ENCODE measurements at regions not wholly inside any gene's neighbourhood (a gene's known extent, or its start where the extent isn't known, plus 50 kb on each side); places are given as distances from the start of the nearest gene placed in this dataset.

GRCh38 chr3:140832883-140833282, 108.8 kb upstream of the SLC25A36 start:
- Histone ChIP-seq H4K8ac (ENCODE audit: low read length) (no peak overlapping the region), H3K36me3 (ENCODE audit: control insufficient read depth in 1 of 2, insufficient read depth in 2 of 2, low read depth in 1 of 2, low read length in 2 of 2) (no peaks in the 10 kb centered on the region), H2AK5ac (ENCODE audit: low read length, severe bottlenecking) (no peak overlapping the region), H2BK120ac (ENCODE audit: low read depth, low read length) (no peak overlapping the region), H3K4me1 (ENCODE audit: control insufficient read depth, insufficient read depth, low read depth, low read length) (no peaks in the 10 kb centered on the region), H3K9me3 (ENCODE audit: control insufficient read depth, low read length) (no peaks in the 10 kb centered on the region), H3K23ac (ENCODE audit: low read length in 2 of 2) (no peak overlapping the region), H2BK15ac (ENCODE audit: low read depth, poor library complexity, severe bottlenecking) (no peak overlapping the region), H3K27ac (ENCODE audit: low read length, poor library complexity, severe bottlenecking) (no peak overlapping the region), H4K91ac (ENCODE audit: low read length) (no peak overlapping the region), H2BK5ac (ENCODE audit: low read depth, low read length, poor library complexity, severe bottlenecking) (no peak overlapping the region), H3K79me1 (replicated peaks; ENCODE audit: low read length, poor library complexity, severe bottlenecking) (no peaks in the 10 kb centered on the region), H3K4me3 (ENCODE audit: insufficient read depth in 1 of 2, low read depth in 1 of 2, low read length in 2 of 2) (no peak overlapping the region), H3K27me3 (ENCODE audit: control insufficient read depth in 1 of 2, insufficient read depth in 1 of 2, low read length in 2 of 2) (no peaks in the 10 kb centered on the region), H3K4me2 (ENCODE audit: low read length, poor library complexity, severe bottlenecking) (no peak overlapping the region), H3K4ac (ENCODE audit: low read depth in 1 of 2, low read length in 2 of 2) (no peak overlapping the region), H2AFZ (ENCODE audit: low read depth, low read length) (no peak overlapping the region), H3K9ac (ENCODE audit: low read length) (no peak overlapping the region), H3K14ac (ENCODE audit: low read length in 2 of 2) (no peak overlapping the region), H3K18ac (ENCODE audit: low read depth in 1 of 2, low read length in 2 of 2) (no peak overlapping the region), H2BK12ac (ENCODE audit: low read length in 2 of 2) (no peak overlapping the region)
- 94% methylated on average over 3 of the region's 3 CpGs for WGBS
- DNase-seq, result no peak

DNA sequence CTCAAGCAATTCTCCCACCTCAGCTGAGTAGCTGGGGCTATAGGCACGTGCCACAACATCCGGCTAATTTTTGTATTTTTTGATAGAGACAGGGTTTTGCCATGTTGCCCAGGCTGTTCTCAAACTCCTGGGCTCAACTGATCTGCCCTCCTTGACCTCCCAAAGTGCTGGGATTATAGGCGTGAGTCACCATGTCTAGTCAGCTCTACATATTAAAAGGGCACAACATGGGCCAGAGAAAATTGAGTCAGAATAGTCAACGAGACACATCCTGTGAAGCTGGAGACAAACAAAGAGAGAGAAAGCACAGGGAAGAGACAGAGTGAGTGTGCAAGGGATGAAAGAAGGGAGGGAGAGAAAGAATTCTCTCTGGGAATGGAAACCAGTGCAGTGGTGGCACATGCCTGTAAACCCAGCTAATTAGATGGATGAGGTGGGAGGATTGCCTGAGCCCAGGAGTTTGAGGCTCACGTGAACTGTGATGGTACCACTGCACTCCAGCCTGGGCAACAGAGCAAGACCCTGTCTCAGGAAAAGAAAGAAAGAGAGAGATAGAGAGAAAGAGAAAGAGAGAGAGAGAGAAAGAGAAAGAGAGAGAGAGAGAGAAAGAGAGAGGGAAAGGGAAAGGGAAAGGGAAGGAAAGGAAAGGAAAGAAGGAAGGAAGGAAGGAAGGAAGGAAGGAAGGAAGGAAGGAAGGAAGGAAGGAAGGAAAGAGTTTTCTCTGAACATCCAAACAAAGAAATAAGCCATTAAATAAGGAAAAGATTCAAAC, 107.2 kb upstream of the SLC25A36 start:
- Histone ChIP-seq H3K18ac (ENCODE audit: low read depth in 1 of 2, low read length in 2 of 2) (no peak overlapping the region), H3K4me2 (ENCODE audit: low read length, poor library complexity, severe bottlenecking) (no peak overlapping the region), H2BK15ac (ENCODE audit: low read depth, poor library complexity, severe bottlenecking) (no peak overlapping the region), H3K36me3 (ENCODE audit: control insufficient read depth in 1 of 2, insufficient read depth in 2 of 2, low read depth in 1 of 2, low read length in 2 of 2) (no peaks in the 10 kb centered on the region), H3K4ac (ENCODE audit: low read depth in 1 of 2, low read length in 2 of 2) (no peak overlapping the region), H3K23ac (ENCODE audit: low read length in 2 of 2) (no peak overlapping the region), H2BK5ac (ENCODE audit: low read depth, low read length, poor library complexity, severe bottlenecking) (no peak overlapping the region), H4K8ac (ENCODE audit: low read length) (no peak overlapping the region), H2BK12ac (ENCODE audit: low read length in 2 of 2) (no peak overlapping the region), H3K79me1 (replicated peaks; ENCODE audit: low read length, poor library complexity, severe bottlenecking) (no peaks in the 10 kb centered on the region), H3K27me3 (ENCODE audit: control insufficient read depth in 1 of 2, insufficient read depth in 1 of 2, low read length in 2 of 2) (no peaks in the 10 kb centered on the region), H3K14ac (ENCODE audit: low read length in 2 of 2) (no peak overlapping the region), H3K9ac (ENCODE audit: low read length) (no peak overlapping the region), H3K4me3 (ENCODE audit: insufficient read depth in 1 of 2, low read depth in 1 of 2, low read length in 2 of 2) (no peak overlapping the region), H3K27ac (ENCODE audit: low read length, poor library complexity, severe bottlenecking) (no peak overlapping the region), H3K4me1 (ENCODE audit: control insufficient read depth, insufficient read depth, low read depth, low read length) (no peaks in the 10 kb centered on the region), H2BK120ac (ENCODE audit: low read depth, low read length) (no peak overlapping the region), H4K91ac (ENCODE audit: low read length) (no peak overlapping the region), H2AFZ (ENCODE audit: low read depth, low read length) (no peak overlapping the region), H3K9me3 (ENCODE audit: control insufficient read depth, low read length) (no peaks in the 10 kb centered on the region), H2AK5ac (ENCODE audit: low read length, severe bottlenecking) (no peak overlapping the region)
- 46% methylated on average over 5 of the region's 5 CpGs for WGBS
- DNase-seq, result no peak

- Histone ChIP-seq H3K36me3 (ENCODE audit: control insufficient read depth in 1 of 2, insufficient read depth in 2 of 2, low read depth in 1 of 2, low read length in 2 of 2) (no peaks in the 10 kb centered on the region), H2BK120ac (ENCODE audit: low read depth, low read length) (no peak overlapping the region), H2BK12ac (ENCODE audit: low read length in 2 of 2) (no peak overlapping the region), H3K27ac (ENCODE audit: low read length, poor library complexity, severe bottlenecking) (no peak overlapping the region), H2AK5ac (ENCODE audit: low read length, severe bottlenecking) (no peak overlapping the region), H3K4me2 (ENCODE audit: low read length, poor library complexity, severe bottlenecking) (no peak overlapping the region), H4K91ac (ENCODE audit: low read length) (no peak overlapping the region), H2BK15ac (ENCODE audit: low read depth, poor library complexity, severe bottlenecking) (no peak overlapping the region), H3K9me3 (ENCODE audit: control insufficient read depth, low read length) (no peaks in the 10 kb centered on the region), H2AFZ (ENCODE audit: low read depth, low read length) (no peak overlapping the region), H3K18ac (ENCODE audit: low read depth in 1 of 2, low read length in 2 of 2) (no peak overlapping the region), H3K4me3 (ENCODE audit: insufficient read depth in 1 of 2, low read depth in 1 of 2, low read length in 2 of 2) (no peak overlapping the region), H4K8ac (ENCODE audit: low read length) (no peak overlapping the region), H3K4ac (ENCODE audit: low read depth in 1 of 2, low read length in 2 of 2) (no peak overlapping the region), H3K4me1 (ENCODE audit: control insufficient read depth, insufficient read depth, low read depth, low read length) (no peaks in the 10 kb centered on the region), H3K23ac (ENCODE audit: low read length in 2 of 2) (no peak overlapping the region), H3K14ac (ENCODE audit: low read length in 2 of 2) (no peak overlapping the region), H3K27me3 (ENCODE audit: control insufficient read depth in 1 of 2, insufficient read depth in 1 of 2, low read length in 2 of 2) (peaks cover 0 to 32% of the 10 kb centered on the region in 2 experiments), H3K79me1 (replicated peaks; ENCODE audit: low read length, poor library complexity, severe bottlenecking) (no peaks in the 10 kb centered on the region), H2BK5ac (ENCODE audit: low read depth, low read length, poor library complexity, severe bottlenecking) (no peak overlapping the region), H3K9ac (ENCODE audit: low read length) (no peak overlapping the region)
- 74% methylated on average over 3 of the region's 4 CpGs for WGBS
- DNase-seq, result no peak
These were observed 98.5 kb upstream of the SLC25A36 start for GRCh38 chr3:140842984-140843649.

DNA sequence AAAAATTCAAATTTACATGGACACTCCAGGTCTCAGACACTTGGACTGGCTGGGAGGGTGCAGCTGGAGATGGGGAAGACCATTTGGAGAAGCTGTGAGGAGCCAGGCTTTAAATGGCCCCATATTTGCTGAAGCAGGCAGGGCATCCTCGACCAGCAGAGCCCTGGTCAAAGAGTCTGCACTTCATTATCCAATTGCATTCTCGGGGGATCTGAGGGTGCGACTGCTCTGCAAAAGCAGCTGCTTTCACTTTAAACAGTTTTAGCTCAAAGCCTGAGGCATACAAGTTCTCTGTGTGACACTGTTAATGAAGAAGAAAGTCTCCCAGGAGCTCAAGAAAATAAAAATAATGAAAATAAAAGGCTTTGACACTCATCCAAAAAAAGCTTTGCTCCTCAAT, 98.0 kb upstream of the SLC25A36 start:
- Histone ChIP-seq H3K27me3 (ENCODE audit: control insufficient read depth in 1 of 2, insufficient read depth in 1 of 2, low read length in 2 of 2) (peaks cover 0 to 34% of the 10 kb centered on the region in 2 experiments), H3K14ac (ENCODE audit: low read length in 2 of 2) (no peak overlapping the region), H3K4ac (ENCODE audit: low read depth in 1 of 2, low read length in 2 of 2) (no peak overlapping the region)

More for the DNA sequence above, 98.0 kb upstream of the SLC25A36 start:
- 67% methylated on average over 3 of the region's 3 CpGs for WGBS
- H2BK15ac ChIP-seq (ENCODE audit: low read depth, poor library complexity, severe bottlenecking), result no peak overlapping the region
- H2AFZ ChIP-seq (ENCODE audit: low read depth, low read length), result no peak overlapping the region
- H3K23ac ChIP-seq (ENCODE audit: low read length in 2 of 2), result no peak overlapping the region
- H3K9me3 ChIP-seq (ENCODE audit: control insufficient read depth, low read length), result no peaks in the 10 kb centered on the region
- H3K36me3 ChIP-seq (ENCODE audit: control insufficient read depth in 1 of 2, insufficient read depth in 2 of 2, low read depth in 1 of 2, low read length in 2 of 2), result no peaks in the 10 kb centered on the region
- DNase-seq, result no peak
- no peak overlapping the region for H4K8ac ChIP-seq (ENCODE audit: low read length)
- no peak overlapping the region for H2BK120ac ChIP-seq (ENCODE audit: low read depth, low read length)
- no peak overlapping the region for H2BK12ac ChIP-seq (ENCODE audit: low read length in 2 of 2)
- no peaks in the 10 kb centered on the region for H3K4me1 ChIP-seq (ENCODE audit: control insufficient read depth, insufficient read depth, low read depth, low read length)
- no peak overlapping the region for H3K18ac ChIP-seq (ENCODE audit: low read depth in 1 of 2, low read length in 2 of 2)
- H3K9ac ChIP-seq (ENCODE audit: low read length), result no peak overlapping the region
- no peak overlapping the region for H2BK5ac ChIP-seq (ENCODE audit: low read depth, low read length, poor library complexity, severe bottlenecking)
- H3K4me3 ChIP-seq (ENCODE audit: insufficient read depth in 1 of 2, low read depth in 1 of 2, low read length in 2 of 2), result no peak overlapping the region
- no peak overlapping the region for H3K4me2 ChIP-seq (ENCODE audit: low read length, poor library complexity, severe bottlenecking)
- H2AK5ac ChIP-seq (ENCODE audit: low read length, severe bottlenecking), result no peak overlapping the region
- H4K91ac ChIP-seq (ENCODE audit: low read length), result no peak overlapping the region
- no peaks in the 10 kb centered on the region for H3K79me1 ChIP-seq (replicated peaks; ENCODE audit: low read length, poor library complexity, severe bottlenecking)
- no peak overlapping the region for H3K27ac ChIP-seq (ENCODE audit: low read length, poor library complexity, severe bottlenecking)

All from mesenchymal stem cell (in vitro differentiated cells and primary cell).